UCSD-AML1 (cell line): ENCODE measurements at regions not wholly inside any gene's neighbourhood (a gene's known extent, or its start where the extent isn't known, plus 50 kb on each side); places are given as distances from the start of the nearest gene placed in this dataset.

Experiments used
- DNase-seq: peaks from one replicate; lab custom pipeline; 2025; ENCODE audit not compliant: unreplicated experiment; lab: John Stamatoyannopoulos, UW

DNA sequence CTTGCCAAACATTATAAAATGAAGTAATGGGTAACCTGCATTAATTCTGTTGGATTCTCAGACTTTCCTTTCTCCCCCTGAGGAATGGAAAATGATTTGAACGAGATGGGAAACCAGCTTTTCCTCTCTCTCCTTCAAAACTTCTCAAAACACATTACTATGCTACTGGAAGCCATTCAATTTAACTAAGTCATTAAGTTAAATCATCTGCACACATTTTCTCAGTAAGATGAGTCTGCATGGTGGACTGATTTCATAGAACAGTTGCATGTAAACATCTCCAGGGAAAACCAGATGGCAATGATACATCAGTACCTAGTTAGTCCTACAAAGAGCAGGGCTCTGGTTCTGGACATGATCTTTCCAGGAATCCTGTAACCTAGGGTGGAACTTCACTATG, 59.9 kb downstream of the BMP4 start:
- DNase-seq: no peak

DNA sequence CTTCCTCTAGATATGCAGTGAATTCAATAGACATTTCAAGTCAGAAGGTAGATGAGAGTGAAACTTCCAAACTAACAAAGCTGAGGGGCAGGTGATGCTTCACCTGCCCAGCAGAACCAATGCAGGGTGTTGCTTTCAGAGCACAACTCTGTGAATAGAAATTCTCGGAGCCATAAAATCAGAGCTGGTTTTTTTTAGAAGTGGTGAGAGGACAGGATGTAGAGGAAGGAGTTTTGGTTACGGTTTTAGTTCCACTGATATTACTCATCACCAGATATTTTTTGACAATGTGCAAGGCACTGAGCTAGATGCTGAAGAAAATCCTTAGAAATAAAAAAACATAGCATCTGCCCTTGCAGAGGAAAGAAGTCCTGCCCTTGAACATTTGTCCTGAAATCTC, 62.2 kb downstream of the BMP4 start:
- DNase-seq: no peak

DNA sequence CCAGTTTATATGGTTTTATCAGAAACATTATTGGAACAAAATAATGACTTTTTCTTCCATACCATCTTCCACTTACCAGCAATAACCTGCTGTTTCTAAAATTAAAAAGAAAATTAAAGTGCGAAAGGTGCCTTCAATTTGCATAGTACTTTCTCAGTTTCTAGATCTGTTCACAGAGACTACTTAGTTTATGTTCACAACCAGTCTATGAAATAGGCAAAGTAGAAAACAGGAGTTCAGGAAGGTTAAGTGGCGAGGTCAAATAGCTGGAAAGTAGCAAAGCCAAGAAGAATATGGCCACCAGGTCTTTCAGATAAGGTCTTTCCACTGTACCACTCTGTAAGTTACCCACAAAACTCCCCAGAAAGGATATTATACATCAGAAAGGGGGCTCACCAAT, 63.3 kb downstream of the BMP4 start:
- DNase-seq: no peak

DNA sequence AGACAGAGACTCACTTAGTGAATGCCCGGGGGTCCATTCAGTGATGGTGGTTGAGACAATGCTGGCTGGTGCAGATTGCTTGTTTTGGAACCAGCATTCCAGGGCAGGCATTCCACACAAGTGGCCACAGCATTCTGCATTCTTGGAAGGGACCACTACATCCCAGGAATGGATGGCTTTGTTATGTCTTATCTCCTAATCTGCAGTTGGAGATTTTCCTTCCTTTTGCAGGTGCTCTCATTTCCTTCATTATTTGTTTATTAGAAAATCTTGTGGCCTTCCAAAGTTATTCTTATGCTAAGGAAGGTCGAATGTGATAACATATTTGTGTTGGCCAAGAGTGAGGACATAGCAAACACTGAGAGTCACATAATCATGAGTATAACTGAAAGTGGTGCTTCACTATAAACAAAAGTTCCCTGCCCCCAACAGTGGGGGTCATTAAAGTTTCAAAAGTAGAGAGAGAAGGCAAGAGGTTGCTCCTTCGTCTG, 66.0 kb downstream of the BMP4 start:
- DNase-seq: no peak

DNA sequence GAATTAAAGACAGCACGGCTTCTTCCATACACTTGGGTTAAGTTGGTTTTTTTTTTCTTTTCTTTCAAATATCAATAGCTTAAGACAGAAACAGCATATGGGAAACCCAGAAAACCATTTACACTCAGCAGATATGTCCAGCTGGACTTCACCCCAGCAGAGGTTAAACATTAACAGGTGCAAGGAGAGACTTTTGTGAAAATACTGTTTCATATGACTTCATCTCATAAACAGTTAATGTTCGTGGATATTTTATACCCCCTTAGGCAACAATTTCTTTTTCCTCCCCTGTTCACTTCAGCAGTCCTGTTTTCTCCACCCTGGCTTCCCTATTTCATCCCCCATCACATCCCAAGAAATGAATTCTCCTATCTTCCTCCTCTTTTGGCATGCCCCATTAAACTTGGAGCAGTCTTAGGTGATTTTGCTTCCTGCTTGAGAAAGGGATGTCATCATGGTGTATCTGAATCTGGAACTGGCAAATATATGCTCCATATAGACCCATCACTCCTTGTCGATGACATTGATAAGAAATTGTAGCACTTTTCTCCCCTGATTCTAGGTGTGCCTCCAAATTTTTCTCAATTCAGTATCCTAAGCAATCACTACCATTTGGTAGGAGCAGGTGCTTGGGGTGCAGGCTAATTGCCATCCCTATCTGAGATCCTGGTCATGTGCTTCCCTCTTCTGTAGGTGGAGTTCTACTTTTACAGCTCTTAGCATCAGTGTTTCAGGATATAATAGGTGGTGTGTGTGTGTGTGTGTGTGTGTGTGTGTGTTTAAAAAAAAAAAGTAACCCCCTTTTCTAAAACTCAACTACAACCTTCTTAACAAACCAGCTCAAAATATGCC, 67.9 kb downstream of the BMP4 start:
- no peak for DNase-seq

DNA sequence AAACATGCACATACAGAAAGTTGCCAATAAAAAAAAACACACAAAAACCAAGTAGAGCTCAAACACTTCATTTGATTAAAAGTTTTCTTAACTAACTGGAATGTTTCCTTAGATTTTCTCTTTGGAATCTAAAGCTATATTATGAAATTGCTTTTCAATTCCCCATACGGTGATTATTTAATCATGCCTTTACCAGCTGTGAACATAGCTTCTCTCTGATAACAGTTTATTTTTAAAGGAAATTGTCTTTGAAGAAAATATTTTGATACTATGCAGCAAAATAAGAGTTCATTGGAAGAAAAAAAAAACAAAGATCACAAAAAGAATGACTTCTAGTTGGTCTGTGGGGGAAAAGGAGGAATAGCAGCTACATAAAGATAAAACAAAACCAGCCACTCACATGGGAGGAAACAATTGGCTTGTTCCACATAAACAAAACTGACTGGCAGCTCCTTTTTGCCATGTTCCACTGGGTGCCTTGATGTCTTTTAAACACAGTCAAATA, 71.4 kb downstream of the BMP4 start:
- DNase-seq: no peak

DNA sequence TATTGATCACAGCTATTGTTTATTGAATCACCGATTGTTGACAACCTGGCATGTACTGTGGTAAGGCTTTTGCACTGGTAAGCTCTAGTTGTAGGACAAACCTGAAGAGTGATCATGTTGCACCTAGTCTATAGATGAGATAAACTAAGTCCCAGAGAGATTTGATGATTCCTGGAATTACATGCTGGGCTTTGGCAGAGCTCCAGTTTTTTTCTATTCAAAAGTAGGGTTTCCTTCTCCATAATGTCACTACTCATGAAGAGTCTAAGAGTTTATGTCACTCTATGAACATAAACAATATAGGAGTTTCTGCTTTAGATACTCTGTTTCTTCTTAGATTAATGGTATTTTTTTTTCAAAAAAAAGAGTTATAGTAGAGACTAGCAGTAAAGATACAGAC, 72.0 kb downstream of the BMP4 start:
- DNase-seq: no peak

DNA sequence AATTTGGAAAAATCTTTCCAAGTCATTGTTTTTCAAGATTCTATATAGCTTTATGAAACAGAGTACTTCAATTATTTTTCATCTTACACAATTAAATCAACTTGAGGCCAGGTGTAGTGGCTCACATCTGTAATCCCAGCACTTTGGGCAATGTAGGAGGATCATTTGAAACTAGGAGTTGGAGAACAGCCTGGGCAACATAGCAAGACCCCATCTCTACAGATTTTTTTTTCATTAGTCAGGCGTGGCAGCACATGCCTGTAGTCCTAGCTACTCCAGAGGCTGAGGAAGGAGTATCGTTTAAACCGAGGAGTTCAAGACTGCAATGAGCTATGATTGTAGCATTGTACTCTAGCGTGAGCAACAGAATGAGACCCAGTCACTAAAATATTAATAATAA, 72.9 kb downstream of the BMP4 start:
- no peak for DNase-seq

DNA sequence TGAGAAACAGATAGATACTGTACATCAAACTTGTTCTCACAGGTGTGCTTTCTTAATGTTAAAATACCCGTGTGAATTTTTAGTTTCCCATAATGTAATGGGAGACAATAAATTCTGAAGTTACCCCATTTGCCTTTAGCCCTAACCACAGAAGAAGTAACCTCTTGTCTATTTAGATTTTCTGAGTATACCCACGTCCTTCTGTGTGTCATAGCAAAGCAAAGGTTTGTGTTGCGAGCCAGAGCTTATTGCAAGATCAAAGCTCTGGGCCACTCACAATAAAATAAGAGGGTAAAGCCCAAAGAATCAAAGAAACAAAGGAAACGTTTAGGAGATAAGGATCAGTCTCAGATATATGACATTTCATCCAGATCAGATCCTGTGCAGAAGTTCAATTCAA, 73.9 kb downstream of the BMP4 start:
- DNase-seq: no peak

DNA sequence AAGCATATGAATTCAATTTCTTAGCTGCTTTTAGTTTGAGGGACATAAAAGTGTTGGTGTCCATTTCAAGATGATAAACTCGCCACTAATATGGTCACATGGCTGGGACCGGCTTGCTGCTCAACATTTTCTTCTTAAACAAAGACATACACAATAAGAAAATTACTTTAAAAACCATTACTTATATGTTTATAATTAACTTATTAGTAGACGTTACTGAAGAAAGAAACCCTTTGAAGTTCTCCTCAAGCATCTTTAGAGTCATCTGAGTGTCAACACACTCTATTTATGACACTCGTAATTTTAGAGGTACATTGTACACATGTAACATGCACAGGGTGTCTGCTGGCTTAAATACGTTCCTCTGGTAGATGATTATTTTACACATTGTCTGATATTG, 74.7 kb downstream of the BMP4 start:
- DNase-seq: no peak

DNA sequence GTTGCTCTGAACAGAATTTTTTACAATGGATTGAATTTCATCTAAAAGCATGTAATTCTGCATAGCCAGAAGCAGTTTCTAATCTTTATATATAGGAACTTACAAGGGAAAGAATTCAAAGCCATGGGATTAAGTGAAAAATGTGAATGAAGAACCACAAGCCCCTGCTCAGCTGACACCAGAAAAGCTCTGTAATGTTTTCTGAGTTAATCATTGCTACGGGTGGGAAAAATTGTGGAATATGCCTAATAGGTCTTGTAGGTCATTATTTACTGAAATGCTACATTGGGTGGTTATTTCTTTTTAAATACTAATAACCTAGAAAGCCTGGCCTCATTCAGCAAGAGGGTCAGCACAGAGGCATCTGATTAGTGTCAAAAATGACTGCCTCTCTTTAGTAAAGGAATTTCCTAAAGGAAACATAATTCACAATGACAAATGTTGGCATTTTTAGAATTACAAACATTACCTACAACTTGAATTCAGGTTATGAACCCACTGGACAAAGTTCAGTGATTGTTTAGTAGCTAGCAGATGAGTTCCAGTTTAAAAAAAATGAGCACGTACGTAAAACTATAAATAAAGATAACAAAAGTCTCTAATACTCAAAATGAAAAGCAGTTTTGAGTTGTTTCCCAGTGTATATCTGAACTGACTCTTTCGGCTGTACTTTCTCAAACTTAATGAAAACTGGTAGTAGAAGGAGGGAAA, 75.3 kb downstream of the BMP4 start:
- DNase-seq: no peak

DNA sequence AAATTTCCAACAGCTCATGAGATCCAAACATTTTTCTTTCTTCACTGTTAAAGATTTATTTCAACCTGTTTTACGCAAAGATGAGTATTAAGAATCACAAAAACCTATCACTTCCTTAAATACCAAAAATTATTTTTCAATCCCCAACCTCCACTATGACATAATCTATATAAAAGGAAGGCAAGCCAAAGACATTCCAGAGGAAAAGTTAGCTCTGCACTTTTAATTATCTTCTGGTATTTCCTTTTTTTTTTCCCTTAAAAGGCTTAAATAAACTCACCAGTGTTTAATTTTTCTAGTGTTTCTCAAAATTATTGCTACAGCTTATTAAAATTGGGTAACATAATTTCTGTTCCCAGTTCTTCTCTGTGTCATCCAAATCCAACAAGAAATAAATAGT, 75.9 kb downstream of the BMP4 start:
- no peak for DNase-seq

DNA sequence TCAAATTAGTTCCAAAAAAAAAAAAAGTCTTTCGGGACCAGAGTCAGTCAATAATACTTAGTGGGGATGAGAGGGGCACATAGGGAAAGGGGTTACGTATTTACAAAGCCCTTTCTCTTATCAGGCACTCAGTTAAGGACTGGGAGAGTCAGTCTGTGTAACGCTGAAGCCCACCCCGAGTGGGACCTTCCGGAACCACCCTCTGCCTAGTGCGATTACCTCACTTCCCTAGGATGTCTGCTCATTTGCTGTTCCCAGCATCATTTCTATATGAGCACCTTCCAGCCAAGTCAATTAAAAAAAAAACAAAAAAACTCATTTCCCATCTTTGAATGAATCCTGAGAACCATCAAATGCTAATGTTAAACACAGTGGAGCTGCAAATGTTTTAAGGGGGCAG, 76.9 kb downstream of the BMP4 start:
- DNase-seq: no peak

DNA sequence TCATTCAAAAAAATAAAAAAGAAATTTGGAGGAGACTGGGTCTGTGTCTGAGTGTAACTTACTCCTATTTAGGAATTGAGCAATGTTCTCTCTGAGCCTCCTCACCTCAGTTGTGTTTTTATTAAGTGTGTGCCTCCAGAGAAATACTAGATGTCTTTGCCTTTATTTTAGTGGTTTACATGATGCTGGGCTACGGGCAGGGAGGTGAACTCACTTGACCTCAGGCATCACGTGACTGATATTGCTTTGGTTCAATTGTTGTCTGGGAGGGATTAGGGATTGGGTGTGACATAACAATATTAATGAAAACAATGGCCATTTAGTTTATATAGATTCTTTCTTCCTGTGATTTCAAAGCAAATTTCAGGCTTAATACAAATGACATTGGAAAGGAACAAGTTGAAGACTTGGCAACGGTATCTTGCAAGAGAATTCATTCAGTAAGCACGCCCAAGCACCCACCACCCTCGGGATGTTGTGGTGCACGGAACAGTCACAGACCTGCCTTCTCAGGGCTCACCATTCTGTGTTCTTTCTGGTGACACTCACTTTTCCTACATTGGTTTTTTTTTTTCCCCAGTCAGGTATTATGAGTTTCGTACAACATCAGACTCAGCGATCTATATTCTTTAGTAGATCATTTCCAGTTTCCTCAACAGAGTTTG, 77.5 kb downstream of the BMP4 start:
- no peak for DNase-seq

DNA sequence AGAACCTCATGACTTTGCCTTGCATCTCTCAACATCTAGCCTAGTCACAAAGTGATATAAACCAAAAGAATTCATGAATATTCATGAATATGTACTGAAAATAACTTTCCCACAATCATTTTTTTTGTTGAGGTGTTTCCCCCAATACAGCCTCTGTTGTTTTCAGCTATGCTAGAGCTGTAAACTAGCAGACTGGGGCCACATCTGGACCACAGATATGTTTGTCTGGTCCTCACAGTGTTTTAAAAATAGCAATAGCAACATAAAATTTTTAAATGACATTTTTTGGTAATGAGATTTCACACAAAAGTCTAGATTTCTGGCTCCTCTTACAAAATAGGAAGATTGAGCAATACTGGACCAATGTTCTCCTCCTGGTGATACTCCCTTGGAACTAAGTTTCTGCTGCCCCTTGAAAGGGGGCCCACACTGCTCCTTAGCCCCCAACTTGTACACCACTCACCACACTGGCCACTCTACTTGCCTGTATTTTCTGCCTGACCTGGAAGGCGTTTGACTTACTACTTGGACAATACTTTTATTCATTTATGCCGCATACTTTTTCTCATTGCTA, 81.2 kb downstream of the BMP4 start:
- no peak for DNase-seq

DNA sequence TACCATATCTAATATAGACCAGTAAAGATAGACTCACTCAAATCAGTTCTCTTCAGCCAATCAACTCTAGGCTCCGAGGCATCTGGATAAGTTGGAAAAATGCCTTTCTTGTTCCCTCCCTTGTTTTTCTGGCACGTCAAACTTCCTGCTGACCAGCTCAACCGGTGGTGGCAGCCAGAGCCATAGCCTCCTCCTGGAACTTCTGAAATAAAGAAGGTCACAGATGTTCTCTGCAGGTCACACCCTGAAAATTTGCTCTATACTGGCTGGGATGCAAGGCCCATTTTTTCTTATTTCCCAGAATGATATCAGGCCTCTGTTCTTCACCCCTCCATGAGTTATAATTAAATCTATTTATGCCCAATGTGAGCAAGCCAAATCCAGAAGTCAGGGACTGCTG, 81.9 kb downstream of the BMP4 start:
- DNase-seq: no peak

DNA sequence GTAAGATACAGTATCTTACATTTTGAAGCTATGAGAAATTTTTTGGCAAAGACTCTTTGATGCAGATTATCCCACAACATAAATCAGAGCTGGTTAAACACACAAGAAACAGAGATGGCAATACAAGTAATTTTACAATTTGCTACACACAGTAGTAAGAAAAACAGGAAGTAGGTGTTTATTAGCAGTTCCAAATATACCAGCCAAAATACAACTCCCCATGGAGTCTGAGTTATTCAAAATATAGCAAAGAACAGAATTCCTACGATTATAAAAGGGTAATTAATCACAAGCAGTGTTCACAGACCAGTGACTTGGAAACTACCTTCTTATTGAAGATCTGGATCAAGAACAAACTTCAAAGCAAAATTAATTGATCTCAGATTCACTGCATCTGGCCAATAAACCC, 83.9 kb downstream of the BMP4 start:
- DNase-seq: no peak

DNA sequence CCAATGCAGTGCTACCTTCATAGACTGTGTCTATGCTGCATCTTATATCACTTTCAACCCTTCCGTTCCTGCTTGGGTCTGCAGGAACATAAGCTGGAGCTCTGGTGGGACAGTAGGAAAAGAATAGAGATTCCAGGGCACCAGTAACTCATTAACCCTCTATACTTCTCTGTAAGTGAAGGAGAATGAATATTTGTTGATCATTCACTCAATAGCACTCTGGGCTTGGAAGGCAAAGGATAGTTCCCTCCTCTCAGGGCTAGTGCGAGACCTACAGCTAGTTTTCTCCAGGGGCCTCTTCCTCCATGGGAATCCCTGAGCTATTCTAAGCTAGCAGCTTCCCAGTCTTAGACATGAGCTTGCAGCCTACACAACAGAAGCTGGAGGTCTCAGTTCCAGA, 84.7 kb downstream of the BMP4 start:
- DNase-seq: no peak

DNA sequence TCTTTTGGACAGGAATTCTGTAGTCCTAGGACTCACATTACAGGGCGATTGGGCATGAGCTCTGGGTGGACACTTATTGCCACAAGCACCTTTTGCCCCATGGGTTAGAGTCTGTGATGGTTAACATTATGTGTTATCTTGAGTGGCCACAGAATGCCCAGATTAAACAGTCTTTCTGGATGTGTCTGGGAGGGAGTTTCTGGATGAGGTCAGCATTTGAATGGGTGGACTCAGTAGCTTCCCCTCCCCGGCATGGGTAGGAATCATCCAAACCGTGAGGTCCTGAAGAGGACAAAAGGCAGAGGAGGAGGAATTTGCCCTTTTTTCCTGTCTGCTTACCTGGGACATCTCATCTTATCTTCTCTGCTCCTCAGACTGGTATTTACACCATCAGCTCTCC, 85.6 kb downstream of the BMP4 start:
- no peak for DNase-seq

DNA sequence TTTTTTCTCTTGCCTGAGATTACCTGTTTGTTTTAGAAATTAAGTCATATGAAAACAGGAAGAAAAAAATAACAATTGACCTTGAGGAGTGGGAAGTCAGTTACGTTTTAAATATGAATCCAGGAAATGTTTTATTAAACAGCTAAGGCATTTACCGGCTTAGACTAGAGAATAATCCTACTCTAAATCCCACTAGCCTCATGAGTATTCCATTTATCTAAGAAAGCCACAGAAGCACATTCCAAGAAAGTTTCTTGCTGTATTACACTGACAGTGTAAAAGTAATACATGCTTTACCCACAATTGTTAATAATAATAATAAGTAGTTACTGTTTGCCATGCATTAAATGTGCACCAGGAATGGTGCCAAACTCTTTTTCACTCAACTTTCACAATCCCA, 90.9 kb downstream of the BMP4 start:
- DNase-seq: no peak

DNA sequence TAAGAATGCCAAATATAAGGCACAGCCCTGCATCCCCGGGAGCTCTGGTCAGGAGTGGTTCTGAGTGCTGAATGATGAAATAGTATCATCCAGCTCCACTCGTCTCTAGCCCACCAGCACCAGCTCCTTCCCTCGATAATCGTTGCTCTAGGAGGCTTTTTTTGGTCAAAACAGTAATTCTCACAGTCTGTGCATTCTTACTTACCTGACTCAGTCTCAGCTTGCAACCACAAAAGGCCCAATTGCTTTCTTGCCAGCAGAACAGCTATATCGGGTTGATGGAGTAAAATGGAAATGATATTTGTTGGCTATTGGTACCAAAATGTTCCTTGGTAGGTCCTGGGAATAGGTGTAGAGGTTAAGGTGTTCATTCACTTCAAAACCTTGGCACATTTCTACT, 94.8 kb downstream of the BMP4 start:
- no peak for DNase-seq

DNA sequence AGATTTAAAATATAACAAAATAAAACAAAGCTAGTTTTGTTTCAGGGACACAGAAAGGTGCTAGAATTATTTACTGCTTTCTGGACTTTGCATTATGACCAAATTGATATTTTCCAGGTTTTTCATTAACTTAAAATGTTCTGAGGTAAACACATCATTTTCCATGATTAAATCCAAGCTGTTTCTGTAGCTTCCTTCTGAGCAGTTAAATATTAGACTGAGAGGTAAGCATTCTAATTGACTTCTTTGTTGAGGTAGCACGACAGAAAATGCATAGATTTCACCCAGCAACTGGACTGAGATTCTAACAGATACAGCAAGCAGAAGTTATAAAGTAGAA, 98.3 kb downstream of the BMP4 start:
- no peak for DNase-seq
